ENCODE measurements at regions not wholly inside any gene's neighbourhood (a gene's known extent, or its start where the extent isn't known, plus 50 kb on each side); places are given as distances from the start of the nearest gene placed in this dataset.

DNA sequence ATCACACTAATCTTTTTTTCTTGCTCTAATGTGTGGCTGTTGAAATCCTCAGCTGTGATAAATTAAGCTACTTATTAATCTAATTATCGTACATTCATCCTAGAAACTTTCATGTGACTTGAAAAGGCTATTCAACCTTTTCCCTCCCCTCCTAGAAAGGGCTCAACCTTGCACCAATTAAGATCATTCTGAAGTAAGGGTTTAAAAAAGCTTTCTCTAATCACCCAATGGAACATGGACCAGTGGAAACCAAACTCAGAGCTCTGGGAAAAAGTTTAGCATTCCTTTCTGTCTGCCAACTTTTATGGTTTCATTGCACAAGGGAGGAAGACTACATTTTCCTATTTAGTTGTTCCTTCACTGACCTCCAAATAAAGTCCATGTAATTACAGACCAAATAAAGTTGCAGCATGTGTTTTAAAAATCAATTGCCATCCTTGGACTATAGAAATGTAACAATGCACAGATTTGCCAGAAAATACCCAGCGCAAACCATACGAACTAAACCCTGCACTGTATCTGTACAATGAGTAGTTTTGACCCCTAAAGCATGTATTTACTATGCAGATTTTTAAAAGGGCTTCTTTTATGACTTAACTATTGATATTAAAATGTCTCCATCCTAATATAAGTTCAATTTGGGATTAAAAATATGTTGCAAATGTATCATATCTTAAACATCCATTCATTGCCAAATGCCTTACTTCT lies 142.6 kb upstream of the OTX2 start:
- H3K9me3 Mint-ChIP-seq, result no peaks in the 10 kb centered on the region
- H3K4me1 Mint-ChIP-seq, result peaks cover 28% of the 10 kb centered on the region
- ATAC-seq (no peak), DNase-seq (ENCODE audit: low spot score) (no peak)
- CTCF ChIA-PET, result interaction anchor here (0.7 to 1.6 kb wide), 4 partner anchors 8 to 1535 kb away, joined by 3 to 5 read pairs (median 3); no protein-coding TSS in a partner anchor
- H3K27me3 Mint-ChIP-seq (ENCODE audit: low read depth), result no peaks in the 10 kb centered on the region; the same call in 1 of the 2 replicates
- no peak overlapping the region for H3K27ac Mint-ChIP-seq
- no peak overlapping the region for H3K4me3 Mint-ChIP-seq
- TF ChIP-seq ZNF263 (CRISPR knock-in tag; IDR thresholded peaks at IDR 0.05; ENCODE audit: low read depth) (no peak), ATF3 (CRISPR knock-in tag; conservative IDR thresholded peaks at IDR 0.05) (no peak), GRHL2 (CRISPR knock-in tag; IDR thresholded peaks at IDR 0.05; ENCODE audit: insufficient replicate concordance, severe bottlenecking) (no peak), CBFB (CRISPR knock-in tag; IDR thresholded peaks at IDR 0.05; ENCODE audit: low read depth) (no peak), FOXK1 (CRISPR knock-in tag; IDR thresholded peaks at IDR 0.05) (no peak), FOXP4 (CRISPR knock-in tag; IDR thresholded peaks at IDR 0.05) (no peak), TP53 (CRISPR knock-in tag; IDR thresholded peaks at IDR 0.05) (no peak)
- TF ChIP-seq, protein P1, sequence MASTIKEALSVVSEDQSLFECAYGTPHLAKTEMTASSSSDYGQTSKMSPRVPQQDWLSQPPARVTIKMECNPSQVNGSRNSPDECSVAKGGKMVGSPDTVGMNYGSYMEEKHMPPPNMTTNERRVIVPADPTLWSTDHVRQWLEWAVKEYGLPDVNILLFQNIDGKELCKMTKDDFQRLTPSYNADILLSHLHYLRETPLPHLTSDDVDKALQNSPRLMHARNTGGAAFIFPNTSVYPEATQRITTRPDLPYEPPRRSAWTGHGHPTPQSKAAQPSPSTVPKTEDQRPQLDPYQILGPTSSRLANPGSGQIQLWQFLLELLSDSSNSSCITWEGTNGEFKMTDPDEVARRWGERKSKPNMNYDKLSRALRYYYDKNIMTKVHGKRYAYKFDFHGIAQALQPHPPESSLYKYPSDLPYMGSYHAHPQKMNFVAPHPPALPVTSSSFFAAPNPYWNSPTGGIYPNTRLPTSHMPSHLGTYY (CRISPR knock-in tag; IDR thresholded peaks at IDR 0.05), result no peak
- TF ChIP-seq, protein P2, sequence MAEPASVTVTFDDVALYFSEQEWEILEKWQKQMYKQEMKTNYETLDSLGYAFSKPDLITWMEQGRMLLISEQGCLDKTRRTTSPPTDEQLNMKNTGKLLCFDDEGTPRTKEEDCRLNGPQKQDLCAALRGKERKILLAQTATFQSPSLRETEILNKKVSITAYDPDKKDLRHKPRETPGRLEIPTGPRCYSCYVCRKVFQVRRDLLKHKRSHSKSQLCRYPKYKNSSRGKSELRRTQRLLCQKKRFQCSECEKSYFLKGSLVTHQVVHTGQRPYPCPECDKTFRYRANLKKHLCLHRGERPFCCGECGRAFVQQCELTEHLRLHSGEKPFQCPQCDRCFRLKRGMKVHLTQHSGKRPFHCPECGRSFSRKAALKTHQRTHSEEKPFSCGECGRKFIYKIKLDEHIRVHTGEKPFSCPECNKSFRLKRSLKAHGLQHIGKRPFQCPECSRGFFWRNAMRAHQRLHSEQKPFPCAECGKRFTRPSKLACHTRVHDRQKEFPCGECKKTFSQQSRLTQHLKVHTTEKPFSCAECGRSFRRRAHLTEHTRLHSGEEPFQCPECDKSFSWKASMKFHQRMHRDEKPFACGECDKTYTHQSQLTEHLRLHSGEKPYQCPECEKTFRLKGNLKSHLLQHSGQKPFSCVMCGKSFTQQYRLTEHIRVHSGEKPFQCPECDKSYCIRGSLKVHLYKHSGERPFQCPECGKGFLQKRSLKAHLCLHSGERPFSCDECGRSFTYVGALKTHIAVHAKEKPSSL (CRISPR knock-in tag; conservative IDR thresholded peaks at IDR 0.05), result no peak
- no peaks in the 10 kb centered on the region for H3K36me3 Mint-ChIP-seq
- POLR2A ChIA-PET, result no interaction called here

- H3K4me3 Mint-ChIP-seq, result no peak overlapping the region
- CTCF ChIA-PET, result interaction anchor here (0.5 kb wide), 1 partner anchor 54 kb away, joined by 3 read pairs; no protein-coding TSS in a partner anchor
- H3K4me1 Mint-ChIP-seq, result peaks cover 28% of the 10 kb centered on the region
- H3K9me3 Mint-ChIP-seq, result no peaks in the 10 kb centered on the region
- TF ChIP-seq RELA (CRISPR knock-in tag; IDR thresholded peaks at IDR 0.05; ENCODE audit: borderline replicate concordance) (no peak), USF2 (CRISPR knock-in tag; IDR thresholded peaks at IDR 0.05) (no peak), PRRX2 (CRISPR knock-in tag; IDR thresholded peaks at IDR 0.05) (no peak), ZBTB21 (CRISPR knock-in tag; IDR thresholded peaks at IDR 0.05; ENCODE audit: borderline replicate concordance) (no peak), SMAD4 (CRISPR knock-in tag; IDR thresholded peaks at IDR 0.05) (no peak), NR3C1 (CRISPR knock-in tag; conservative IDR thresholded peaks at IDR 0.05; ENCODE audit: low read depth) (no peak)
- TF ChIP-seq, protein P3, sequence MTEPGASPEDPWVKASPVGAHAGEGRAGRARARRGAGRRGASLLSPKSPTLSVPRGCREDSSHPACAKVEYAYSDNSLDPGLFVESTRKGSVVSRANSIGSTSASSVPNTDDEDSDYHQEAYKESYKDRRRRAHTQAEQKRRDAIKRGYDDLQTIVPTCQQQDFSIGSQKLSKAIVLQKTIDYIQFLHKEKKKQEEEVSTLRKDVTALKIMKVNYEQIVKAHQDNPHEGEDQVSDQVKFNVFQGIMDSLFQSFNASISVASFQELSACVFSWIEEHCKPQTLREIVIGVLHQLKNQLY (CRISPR knock-in tag; IDR thresholded peaks at IDR 0.05), result no peak
- no peaks in the 10 kb centered on the region for H3K36me3 Mint-ChIP-seq
- DNase-seq (ENCODE audit: low spot score) (no peak), ATAC-seq (no peak)
- H3K27ac Mint-ChIP-seq, result no peak overlapping the region
- POLR2A ChIA-PET, result no interaction called here
- no peaks in the 10 kb centered on the region; the same call in 1 of the 2 replicates for H3K27me3 Mint-ChIP-seq (ENCODE audit: low read depth)
These were observed 139.5 kb upstream of the OTX2 start for GRCh38 chr14:56949828-56950227.

Data from WTC11 (cell line).